K562 (cell line): ENCODE measurements at regions not wholly inside any gene's neighbourhood (a gene's known extent, or its start where the extent isn't known, plus 50 kb on each side); places are given as distances from the start of the nearest gene placed in this dataset.

ENCODE experiments used
- ATAC-seq: fragments of 200-7000 bp; cut with Tn5 transposase; 3 replicates; pipeline ENCODE4 v1.9.1; 2020; ENCODE audit warnings: moderate library complexity
- BruUV-seq: library from RNA; stranded (reverse); fragments of 400-500 nt; replicated peaks from 2 replicates; lab custom pipeline; 2021; lab: Mats Ljungman, UMichigan
- CTCF ChIA-PET: fragments of 300-600 bp; formaldehyde crosslinking; extraction: SDS; loops from one replicate; lab custom pipeline; 2021; ENCODE audit warnings: low intra/inter-chr PET ratio; lab: Yijun Ruan, JAX
- POLR2A ChIA-PET: fragments of 300-600, 350-650 bp; sonication (Branson Sonifier 250); formaldehyde crosslinking; extraction: SDS; loops from one replicate; lab custom pipeline; 2021; ENCODE audit warnings: antibody characterized with exemption, inconsistent platforms; lab: Yijun Ruan, JAX
- DNase-seq, 4 experiments: peaks; one replicate each; pipeline versions ENCODE4 v3.0.0 to v3.0.0-alpha.2; 2011 to 2018; ENCODE audit warnings: low spot score in 3 of 4, mixed read lengths in 3 of 4; ENCODE audit errors: extremely low read depth in 1 of 4
- FAIRE-seq: peaks from 2 replicates; lab custom pipeline; 2011; peaks lifted over from hg19 to GRCh38; lab: Jason Lieb, UNC
- H2AFZ ChIP-seq: 2 replicates; pipeline ENCODE4 v1.6.0; 2011; ENCODE audit warnings: low read depth, low read length, control low read depth, inconsistent platforms
- H3K27ac ChIP-seq: fragments of 200-600 bp; 3 replicates; pipeline ENCODE4 v1.8.0; 2011; ENCODE audit warnings: low read depth, mild to moderate bottlenecking, control low read depth, inconsistent platforms, low read length, moderate library complexity, mixed read lengths; ENCODE audit errors: extremely low read depth
- H3K27me3 ChIP-seq, 2 experiments: fragments of 300-600 bp in 1 of 2; 2 replicates in 1 of 2; 3 replicates in 1 of 2; pipeline versions ENCODE4 v1.6.0 to v1.8.0; 2011; ENCODE audit warnings: inconsistent platforms in 2 of 2, low read length in 2 of 2, mild to moderate bottlenecking in 1 of 2, mixed read lengths in 1 of 2, moderate library complexity in 1 of 2; ENCODE audit not compliant: control insufficient read depth in 2 of 2, insufficient read depth in 2 of 2
- H3K36me3 ChIP-seq: fragments of 300-600 bp; 3 replicates; pipeline ENCODE4 v1.8.0; 2011; ENCODE audit warnings: mild to moderate bottlenecking, low read length, inconsistent platforms; ENCODE audit not compliant: control insufficient read depth, insufficient read depth
- H3K4me1 ChIP-seq, 2 experiments: fragments of 200-600 bp in 1 of 2; replicated peaks in 1 of 2; 2 replicates in 1 of 2; 3 replicates in 1 of 2; pipeline versions ENCODE4 v1.5.1 to v1.8.0; 2011; ENCODE audit warnings: inconsistent platforms in 2 of 2, low read length in 2 of 2, mild to moderate bottlenecking in 1 of 2, mixed read lengths in 1 of 2, moderate library complexity in 1 of 2; ENCODE audit not compliant: control insufficient read depth in 2 of 2, insufficient read depth in 2 of 2
- H3K4me2 ChIP-seq: 2 replicates; pipeline ENCODE4 v1.6.1; 2011; ENCODE audit warnings: low read length, control low read depth, inconsistent platforms, mixed read lengths; ENCODE audit not compliant: insufficient read depth
- H3K4me3 ChIP-seq: fragments of 200-600 bp; sonication (generic), shearing (Covaris generic); 2 replicates; pipeline ENCODE4 v1.5.1; 2016; ENCODE audit warnings: control low read depth, inconsistent platforms
- H3K79me2 ChIP-seq: fragments of 200-600 bp; 3 replicates; pipeline ENCODE4 v1.8.0; 2011; ENCODE audit warnings: low read length, inconsistent platforms; ENCODE audit not compliant: control insufficient read depth, insufficient read depth
- H3K9ac ChIP-seq, 2 experiments: 2 replicates each; pipeline versions ENCODE4 v1.6.0 to v1.6.1; 2011; ENCODE audit warnings: low read depth in 2 of 2, low read length in 2 of 2, control low read depth in 1 of 2, inconsistent platforms in 1 of 2, mild to moderate bottlenecking in 1 of 2, mixed read lengths in 1 of 2; ENCODE audit not compliant: insufficient read depth in 1 of 2
- H3K9me1 ChIP-seq: one replicate; pipeline ENCODE4 v1.6.0; 2011; ENCODE audit warnings: inconsistent platforms, mild to moderate bottlenecking, low read length, moderate library complexity; ENCODE audit not compliant: control insufficient read depth, insufficient read depth
- H3K9me3 ChIP-seq: replicated peaks from 2 replicates; pipeline ENCODE4 v1.5.1; 2011; ENCODE audit warnings: low read depth, low read length, inconsistent platforms; ENCODE audit not compliant: control insufficient read depth, insufficient read depth
- H4K20me1 ChIP-seq: replicated peaks from 2 replicates; pipeline ENCODE4 v1.6.1; 2011; ENCODE audit warnings: low read length, inconsistent platforms, mixed read lengths; ENCODE audit not compliant: control insufficient read depth, insufficient read depth
- CC2D1A ChIP-seq: fragments of 450-650 bp; IDR thresholded peaks from 2 replicates; pipeline ENCODE4 v1.6.1; 2017; ENCODE audit warnings: mild to moderate bottlenecking
- EP300 ChIP-seq: IDR thresholded peaks from 2 replicates; pipeline ENCODE4 v1.6.1; 2012; ENCODE audit warnings: low read length, improper control_type of control experiment
- ESRRA ChIP-seq: fragments of 450-650 bp; IDR thresholded peaks from 2 replicates; pipeline ENCODE4 v1.6.1; 2014; ENCODE audit warnings: low read depth, mild to moderate bottlenecking, moderate library complexity, borderline replicate concordance
- KLF16 ChIP-seq: IDR thresholded peaks from 2 replicates; pipeline ENCODE4 v1.6.1; 2016; ENCODE audit warnings: antibody characterized with exemption
- MED1 ChIP-seq: sonication (generic); formaldehyde crosslinking; IDR thresholded peaks from 2 replicates; pipeline ENCODE4 v1.8.1; 2023; ENCODE audit warnings: missing genetic modification reagents, borderline replicate concordance
- MYNN ChIP-seq, 2 experiments: sonication (generic); formaldehyde crosslinking in 1 of 2; IDR thresholded peaks; 2 replicates each; pipeline versions ENCODE4 v1.5.0 to v1.6.1; 2016 to 2020; ENCODE audit warnings: antibody characterized with exemption in 1 of 2, missing genetic modification reagents in 1 of 2
- NCOA2 ChIP-seq, 2 experiments: fragments of 450-650 bp; IDR thresholded peaks; 2 replicates each; pipeline ENCODE4 v1.6.1; 2018; ENCODE audit warnings: mild to moderate bottlenecking in 2 of 2, moderate library complexity in 1 of 2; ENCODE audit not compliant: partially characterized antibody in 2 of 2
- NELFE ChIP-seq: IDR thresholded peaks from 2 replicates; pipeline ENCODE4 v1.6.1; 2011; ENCODE audit warnings: mild to moderate bottlenecking; ENCODE audit not compliant: insufficient read depth, insufficient read length
- RBM14 ChIP-seq: fragments of 200-400 bp; formaldehyde crosslinking; IDR thresholded peaks from 2 replicates; pipeline ENCODE4 v1.6.1; 2018; ENCODE audit warnings: low read depth, mild to moderate bottlenecking, low read length, moderate library complexity, borderline replicate concordance; ENCODE audit not compliant: insufficient read depth
- SIN3A ChIP-seq, 2 experiments: fragments of 150-350 bp in 1 of 2; IDR thresholded peaks; 2 replicates each; pipeline ENCODE4 v1.6.1; 2011 to 2016; ENCODE audit warnings: borderline replicate concordance in 2 of 2, low read depth in 2 of 2, low read length in 2 of 2, mild to moderate bottlenecking in 2 of 2, moderate library complexity in 2 of 2; ENCODE audit not compliant: control insufficient read depth in 1 of 2
- SRSF3 ChIP-seq: fragments of 200-400 bp; formaldehyde crosslinking; IDR thresholded peaks from 2 replicates; pipeline ENCODE4 v1.6.1; 2016; ENCODE audit warnings: mild to moderate bottlenecking, low read length, moderate library complexity; ENCODE audit not compliant: insufficient read depth
- SRSF7 ChIP-seq: fragments of 200-400 bp; formaldehyde crosslinking; optimal IDR thresholded peaks from 2 replicates; pipeline ENCODE3; 2017; ENCODE audit warnings: mild to moderate bottlenecking, low read depth, low read length
- XRCC5 ChIP-seq: fragments of 200-400 bp; formaldehyde crosslinking; IDR thresholded peaks from 2 replicates; pipeline ENCODE4 v1.6.1; 2017; ENCODE audit warnings: low read depth, mild to moderate bottlenecking, low read length
- ZNF408 ChIP-seq: fragments of 250-450 bp; sonication (Bioruptor Pico); IDR thresholded peaks from 2 replicates; pipeline ENCODE4 v1.4.0; 2020; ENCODE audit warnings: low read depth, mild to moderate bottlenecking, moderate library complexity
- WGBS: fragments of 100-300 bp; shearing (Covaris generic); methylation state at CpG from one replicate; pipeline ENCODE4 v1.1.6; 2016; ENCODE audit warnings: low coverage, mixed read lengths; ENCODE audit not compliant: insufficient coverage; ENCODE audit errors: missing lambda C conversion rate; 5-methylcytosine and 5-hydroxymethylcytosine counted together
- in situ Hi-C: fragments of 300-500 bp; cut with MboI; formaldehyde crosslinking; loops from 4 replicates; pipeline ENCODE4 v1.15.0; 2018; ENCODE audit warnings: inconsistent platforms, mixed read lengths
- intact Hi-C: fragments of 100-400 bp; cut with micrococcal nuclease; formaldehyde crosslinking; loops from 2 replicates; pipeline ENCODE4 v1.14.2; 2022
- TF ChIP-seq, protein P1 (sequence below): fragments of 200-800 bp; sonication (Bioruptor generic); IDR thresholded peaks from 2 replicates; pipeline ENCODE4 v1.6.1; 2017; ENCODE audit warnings: missing genetic modification characterization, missing compliant biosample characterization
- TF ChIP-seq, protein P2 (sequence below): fragments of 250-450 bp; sonication (Bioruptor Pico); IDR thresholded peaks from 2 replicates; pipeline ENCODE4 v1.8.0; 2022; ENCODE audit warnings: moderate library complexity, mild to moderate bottlenecking, inconsistent platforms
- TF ChIP-seq, protein P3 (sequence below): fragments of 450-650 bp; conservative IDR thresholded peaks from 2 replicates; pipeline ENCODE4 v1.6.1; 2016; ENCODE audit warnings: missing genetic modification characterization, low read depth, mild to moderate bottlenecking, control low read depth, missing compliant biosample characterization
- TF ChIP-seq, protein P4 (sequence below): fragments of 450-650 bp; formaldehyde crosslinking; IDR thresholded peaks from 2 replicates; pipeline ENCODE4 v1.4.0; 2020; ENCODE audit warnings: mild to moderate bottlenecking, moderate library complexity

DNA sequence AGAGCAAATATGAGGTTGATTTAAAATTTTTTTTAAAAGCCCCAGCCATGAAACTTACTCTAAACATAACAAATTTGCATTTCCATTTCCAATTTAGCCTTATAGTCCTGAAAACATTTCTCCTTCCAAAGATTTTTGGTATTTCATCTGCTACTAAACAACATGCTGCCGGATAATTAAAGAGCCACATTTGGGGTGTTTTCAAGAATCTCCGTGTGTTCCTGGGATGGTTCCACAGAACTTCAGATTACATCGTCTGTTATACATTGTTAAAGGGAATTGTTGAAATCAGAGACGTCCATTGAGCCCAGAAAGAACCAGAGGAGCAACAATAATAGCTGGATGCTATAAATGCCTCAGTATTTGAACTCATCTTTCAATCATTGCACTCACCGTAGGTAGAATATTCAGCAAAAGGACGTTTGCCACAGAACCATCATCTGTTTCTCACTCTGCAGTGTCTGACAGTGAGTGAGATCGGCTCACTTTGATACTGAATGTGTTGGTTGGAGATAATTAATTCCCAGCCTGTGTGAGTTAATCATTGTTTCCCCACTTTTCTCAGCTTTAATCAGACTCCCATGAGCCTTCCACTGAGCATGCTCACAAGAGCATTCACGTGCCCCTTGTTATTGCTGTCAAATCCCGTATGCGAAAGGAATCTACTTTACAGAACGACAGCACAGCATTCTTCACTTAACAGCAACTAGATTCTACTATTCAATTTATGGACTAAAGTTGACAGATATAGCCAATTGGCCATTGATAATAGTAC is 128.4 kb upstream of the PALS2 start:
- FAIRE-seq, result no peak
- in situ Hi-C loops, result no loop called here
- no peak for ATAC-seq
- Histone ChIP-seq H3K9ac (no peak overlapping the region), H3K79me2 (no peaks in the 10 kb centered on the region), H3K9me1 (no peaks in the 10 kb centered on the region), H3K27me3 (peaks cover 0 to 23% of the 10 kb centered on the region in 2 experiments; a peak in 3 of 5 replicates), H3K9me3 (no peaks in the 10 kb centered on the region), H2AFZ (no peak overlapping the region), H3K27ac (no peak overlapping the region), H3K4me2 (no peak overlapping the region), H3K4me1 (no peaks in the 10 kb centered on the region), H3K4me3 (no peak overlapping the region), H4K20me1 (no peaks in the 10 kb centered on the region), H3K36me3 (no peaks in the 10 kb centered on the region)
- intact Hi-C loops, result no loop called here
- ChIA-PET CTCF (no interaction called here), POLR2A (no interaction called here)
- 4% methylated on average over 11 of the region's 11 CpGs for WGBS
- no peak for DNase-seq
- no TSS peak for BruUV-seq
- TF ChIP-seq EP300, result no peak
- TF ChIP-seq ESRRA, result no peak
- TF ChIP-seq ZNF408 (CRISPR knock-in tag), result no peak
- TF ChIP-seq, protein P1, sequence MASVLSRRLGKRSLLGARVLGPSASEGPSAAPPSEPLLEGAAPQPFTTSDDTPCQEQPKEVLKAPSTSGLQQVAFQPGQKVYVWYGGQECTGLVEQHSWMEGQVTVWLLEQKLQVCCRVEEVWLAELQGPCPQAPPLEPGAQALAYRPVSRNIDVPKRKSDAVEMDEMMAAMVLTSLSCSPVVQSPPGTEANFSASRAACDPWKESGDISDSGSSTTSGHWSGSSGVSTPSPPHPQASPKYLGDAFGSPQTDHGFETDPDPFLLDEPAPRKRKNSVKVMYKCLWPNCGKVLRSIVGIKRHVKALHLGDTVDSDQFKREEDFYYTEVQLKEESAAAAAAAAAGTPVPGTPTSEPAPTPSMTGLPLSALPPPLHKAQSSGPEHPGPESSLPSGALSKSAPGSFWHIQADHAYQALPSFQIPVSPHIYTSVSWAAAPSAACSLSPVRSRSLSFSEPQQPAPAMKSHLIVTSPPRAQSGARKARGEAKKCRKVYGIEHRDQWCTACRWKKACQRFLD, result no peak
- no peak for TF ChIP-seq SIN3A (IDR thresholded peaks at IDR 0.05; ENCODE audit: borderline replicate concordance in 2 of 2, control insufficient read depth in 1 of 2, low read depth in 2 of 2, low read length in 2 of 2)
- TF ChIP-seq RBM14, result no peak
- TF ChIP-seq, protein P2, sequence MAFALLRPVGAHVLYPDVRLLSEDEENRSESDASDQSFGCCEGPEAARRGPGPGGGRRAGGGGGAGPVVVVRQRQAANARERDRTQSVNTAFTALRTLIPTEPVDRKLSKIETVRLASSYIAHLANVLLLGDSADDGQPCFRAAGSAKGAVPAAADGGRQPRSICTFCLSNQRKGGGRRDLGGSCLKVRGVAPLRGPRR (CRISPR knock-in tag), result no peak
- TF ChIP-seq, protein P3, sequence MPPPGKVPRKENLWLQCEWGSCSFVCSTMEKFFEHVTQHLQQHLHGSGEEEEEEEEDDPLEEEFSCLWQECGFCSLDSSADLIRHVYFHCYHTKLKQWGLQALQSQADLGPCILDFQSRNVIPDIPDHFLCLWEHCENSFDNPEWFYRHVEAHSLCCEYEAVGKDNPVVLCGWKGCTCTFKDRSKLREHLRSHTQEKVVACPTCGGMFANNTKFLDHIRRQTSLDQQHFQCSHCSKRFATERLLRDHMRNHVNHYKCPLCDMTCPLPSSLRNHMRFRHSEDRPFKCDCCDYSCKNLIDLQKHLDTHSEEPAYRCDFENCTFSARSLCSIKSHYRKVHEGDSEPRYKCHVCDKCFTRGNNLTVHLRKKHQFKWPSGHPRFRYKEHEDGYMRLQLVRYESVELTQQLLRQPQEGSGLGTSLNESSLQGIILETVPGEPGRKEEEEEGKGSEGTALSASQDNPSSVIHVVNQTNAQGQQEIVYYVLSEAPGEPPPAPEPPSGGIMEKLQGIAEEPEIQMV (tag), result no peak
- TF ChIP-seq SRSF7, result no peak
- no peak for TF ChIP-seq CC2D1A
- TF ChIP-seq XRCC5, result no peak
- TF ChIP-seq NELFE, result no peak
- TF ChIP-seq NCOA2 (IDR thresholded peaks at IDR 0.05; ENCODE audit: partially characterized antibody in 2 of 2), result no peak
- no peak for TF ChIP-seq KLF16
- TF ChIP-seq MED1 (CRISPR knock-in tag), result no peak
- TF ChIP-seq, protein P4, sequence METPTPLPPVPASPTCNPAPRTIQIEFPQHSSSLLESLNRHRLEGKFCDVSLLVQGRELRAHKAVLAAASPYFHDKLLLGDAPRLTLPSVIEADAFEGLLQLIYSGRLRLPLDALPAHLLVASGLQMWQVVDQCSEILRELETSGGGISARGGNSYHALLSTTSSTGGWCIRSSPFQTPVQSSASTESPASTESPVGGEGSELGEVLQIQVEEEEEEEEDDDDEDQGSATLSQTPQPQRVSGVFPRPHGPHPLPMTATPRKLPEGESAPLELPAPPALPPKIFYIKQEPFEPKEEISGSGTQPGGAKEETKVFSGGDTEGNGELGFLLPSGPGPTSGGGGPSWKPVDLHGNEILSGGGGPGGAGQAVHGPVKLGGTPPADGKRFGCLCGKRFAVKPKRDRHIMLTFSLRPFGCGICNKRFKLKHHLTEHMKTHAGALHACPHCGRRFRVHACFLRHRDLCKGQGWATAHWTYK (CRISPR knock-in tag), result no peak
- TF ChIP-seq SRSF3, result no peak
- TF ChIP-seq MYNN (IDR thresholded peaks at IDR 0.05), result no peak
- no peak for TF ChIP-seq MYNN (CRISPR knock-in tag; IDR thresholded peaks at IDR 0.05)
